HG02642 (cell line): ENCODE measurements at regions not wholly inside any gene's neighbourhood (a gene's known extent, or its start where the extent isn't known, plus 50 kb on each side); places are given as distances from the start of the nearest gene placed in this dataset.
"Not testable (repeated sequence)": the region's sequence is repeated elsewhere in the genome, so short reads cannot be mapped to it uniquely, and the experiment has no call there.

Source experiments
- ATAC-seq: cut with Tn5 transposase; IDR thresholded peaks from one replicate; pipeline ENCODE4 v1.9.1; 2021; ENCODE audit warnings: mild to moderate bottlenecking; ENCODE audit not compliant: unreplicated experiment, poor library complexity

- ATAC-seq: no peak
These were observed 1465.7 kb upstream of the DIAPH2 start for GRCh38 chrX:95218976-95219375.

GRCh38 chrX:95248386-95248785 lies 1436.3 kb upstream of the DIAPH2 start:
- no peak for ATAC-seq

GRCh38 chrX:95290455-95290854 lies 1394.2 kb upstream of the DIAPH2 start:
- no peak for ATAC-seq

- ATAC-seq: no peak
These were observed 1393.1 kb upstream of the DIAPH2 start for GRCh38 chrX:95291561-95291960.

- ATAC-seq: no peak
These were observed 1365.8 kb upstream of the DIAPH2 start for GRCh38 chrX:95318882-95319281.

- ATAC-seq: no peak
These were observed 1359.5 kb upstream of the DIAPH2 start for GRCh38 chrX:95325185-95325584.

GRCh38 chrX:95330292-95330691 lies 1354.3 kb upstream of the DIAPH2 start:
- ATAC-seq: no peak

GRCh38 chrX:95332530-95332929 lies 1352.1 kb upstream of the DIAPH2 start:
- no peak for ATAC-seq

- no peak for ATAC-seq
These were observed 1337.8 kb upstream of the DIAPH2 start for GRCh38 chrX:95346856-95347255.

- ATAC-seq: no peak
These were observed 1333.7 kb upstream of the DIAPH2 start for GRCh38 chrX:95350774-95351488.

- no peak for ATAC-seq
These were observed 1317.4 kb upstream of the DIAPH2 start for GRCh38 chrX:95367286-95367685.

GRCh38 chrX:95382799-95383198 lies 1301.8 kb upstream of the DIAPH2 start:
- ATAC-seq: no peak

- ATAC-seq: no peak
These were observed 1300.9 kb upstream of the DIAPH2 start for GRCh38 chrX:95383778-95384177.

- no peak for ATAC-seq
These were observed 1257.3 kb upstream of the DIAPH2 start for GRCh38 chrX:95427389-95427788.

- ATAC-seq: no peak
These were observed 1249.4 kb upstream of the DIAPH2 start for GRCh38 chrX:95435198-95435597.

- no peak for ATAC-seq
These were observed 1242.8 kb upstream of the DIAPH2 start for GRCh38 chrX:95441836-95442235.

- ATAC-seq: no peak
These were observed 1199.9 kb upstream of the DIAPH2 start for GRCh38 chrX:95484781-95485180.

GRCh38 chrX:95505721-95506120 lies 1178.9 kb upstream of the DIAPH2 start:
- ATAC-seq: no peak

- no peak for ATAC-seq
These were observed 1175.2 kb upstream of the DIAPH2 start for GRCh38 chrX:95509474-95509873.

GRCh38 chrX:95524018-95524417 lies 1160.6 kb upstream of the DIAPH2 start:
- not testable (repeated sequence) for ATAC-seq

- ATAC-seq: no peak
These were observed 1148.5 kb upstream of the DIAPH2 start for GRCh38 chrX:95536111-95536510.

GRCh38 chrX:95536661-95537060 lies 1148.0 kb upstream of the DIAPH2 start:
- no peak for ATAC-seq

GRCh38 chrX:95539041-95539440 lies 1145.6 kb upstream of the DIAPH2 start:
- ATAC-seq: no peak
